B cell (primary cell): ENCODE measurements at regions not wholly inside any gene's neighbourhood (a gene's known extent, or its start where the extent isn't known, plus 50 kb on each side); places are given as distances from the start of the nearest gene placed in this dataset.

Experiments used
- EZH2 ChIP-seq: IDR thresholded peaks from 2 replicates; pipeline ENCODE4 v1.6.1; 2012; ENCODE audit warnings: borderline replicate concordance, low read depth, mild to moderate bottlenecking, moderate library complexity, low read length; ENCODE audit not compliant: insufficient read depth, poor library complexity, severe bottlenecking
- TF ChIP-seq, protein P1 (sequence below): fragments of 200-600 bp; IDR thresholded peaks from one replicate; pipeline ENCODE4 v1.8.0; 2022; ENCODE audit warnings: antibody characterized with exemption, mild to moderate bottlenecking

- TF ChIP-seq, protein P1, sequence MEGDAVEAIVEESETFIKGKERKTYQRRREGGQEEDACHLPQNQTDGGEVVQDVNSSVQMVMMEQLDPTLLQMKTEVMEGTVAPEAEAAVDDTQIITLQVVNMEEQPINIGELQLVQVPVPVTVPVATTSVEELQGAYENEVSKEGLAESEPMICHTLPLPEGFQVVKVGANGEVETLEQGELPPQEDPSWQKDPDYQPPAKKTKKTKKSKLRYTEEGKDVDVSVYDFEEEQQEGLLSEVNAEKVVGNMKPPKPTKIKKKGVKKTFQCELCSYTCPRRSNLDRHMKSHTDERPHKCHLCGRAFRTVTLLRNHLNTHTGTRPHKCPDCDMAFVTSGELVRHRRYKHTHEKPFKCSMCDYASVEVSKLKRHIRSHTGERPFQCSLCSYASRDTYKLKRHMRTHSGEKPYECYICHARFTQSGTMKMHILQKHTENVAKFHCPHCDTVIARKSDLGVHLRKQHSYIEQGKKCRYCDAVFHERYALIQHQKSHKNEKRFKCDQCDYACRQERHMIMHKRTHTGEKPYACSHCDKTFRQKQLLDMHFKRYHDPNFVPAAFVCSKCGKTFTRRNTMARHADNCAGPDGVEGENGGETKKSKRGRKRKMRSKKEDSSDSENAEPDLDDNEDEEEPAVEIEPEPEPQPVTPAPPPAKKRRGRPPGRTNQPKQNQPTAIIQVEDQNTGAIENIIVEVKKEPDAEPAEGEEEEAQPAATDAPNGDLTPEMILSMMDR = no peak
- no peak for TF ChIP-seq EZH2
These were observed 200.9 kb upstream of the TMTC4 start for GRCh38 chr13:100875392-100876043.
